ENCODE measurements at regions not wholly inside any gene's neighbourhood (a gene's known extent, or its start where the extent isn't known, plus 50 kb on each side); places are given as distances from the start of the nearest gene placed in this dataset.

GRCh38 chr7:21041666-21042065, 255.0 kb upstream of the SP8 start (continued):
- TF ChIP-seq EP300 (IDR thresholded peaks at IDR 0.05; ENCODE audit: borderline replicate concordance in 1 of 2, control insufficient read depth in 1 of 2, low read depth in 2 of 2, low read length in 2 of 2) (no peak), BHLHE40 (IDR thresholded peaks at IDR 0.05; ENCODE audit: borderline replicate concordance in 1 of 2, low read depth in 2 of 2, low read length in 1 of 2) (no peak), LARP7 (IDR thresholded peaks at IDR 0.05) (no peak), ETV6 (conservative IDR thresholded peaks at IDR 0.05 in 1 of 2, IDR thresholded peaks at IDR 0.05 in 1 of 2; ENCODE audit: borderline replicate concordance in 1 of 2, low read depth in 1 of 2) (no peak)

GRCh38 chr7:21044384-21044783, 257.7 kb upstream of the SP8 start:
- Histone ChIP-seq H3K9me3 (replicated peaks; ENCODE audit: control insufficient read depth, insufficient read depth, low read length) (no peaks in the 10 kb centered on the region), H3K4me2 (ENCODE audit: control insufficient read depth, insufficient read depth) (no peak overlapping the region), H3K27me3 (replicated peaks in 1 of 2; ENCODE audit: control insufficient read depth in 2 of 2, insufficient read depth in 2 of 2, low read length in 1 of 2) (no peaks in the 10 kb centered on the region), H3K4me3 (no peak overlapping the region), H4K20me1 (ENCODE audit: control insufficient read depth, insufficient read depth) (no peaks in the 10 kb centered on the region), H2AFZ (ENCODE audit: control insufficient read depth, low read depth, low read length) (no peak overlapping the region), H3K27ac (ENCODE audit: control insufficient read depth, insufficient read depth) (no peak overlapping the region), H3K4me1 (ENCODE audit: control insufficient read depth, insufficient read depth, low read length) (no peaks in the 10 kb centered on the region), H3K9ac (ENCODE audit: control insufficient read depth, insufficient read depth, low read length) (no peak overlapping the region), H3K36me3 (ENCODE audit: control insufficient read depth in 2 of 2, insufficient read depth in 2 of 2, low read length in 1 of 2) (no peaks in the 10 kb centered on the region), H3K79me2 (ENCODE audit: control insufficient read depth, insufficient read depth, low read length) (no peaks in the 10 kb centered on the region)
- CTCF ChIA-PET: interaction anchor here (1.1 kb wide), 1 partner anchor 18 kb away, joined by 3 read pairs; no protein-coding TSS in a partner anchor
- no peak for ATAC-seq
- RAD21 ChIA-PET (ENCODE audit: unreplicated experiment): no interaction called here
- POLR2A ChIA-PET: no interaction called here
- TF ChIP-seq ZNF207 (IDR thresholded peaks at IDR 0.05; ENCODE audit: borderline replicate concordance): no peak
- no peak for TF ChIP-seq POLR2AphosphoS5 (IDR thresholded peaks at IDR 0.05; ENCODE audit: low read length)
- TF ChIP-seq CBX5 (IDR thresholded peaks at IDR 0.05; ENCODE audit: low read depth): no peak
- no peak for TF ChIP-seq NFXL1 (IDR thresholded peaks at IDR 0.05; ENCODE audit: borderline replicate concordance)
- no peak for TF ChIP-seq NKRF (conservative IDR thresholded peaks at IDR 0.05)
- TF ChIP-seq CREB1 (IDR thresholded peaks at IDR 0.05; ENCODE audit: low read depth): no peak
- no peak for TF ChIP-seq CHD4 (IDR thresholded peaks at IDR 0.05)
- TF ChIP-seq KAT2A (conservative IDR thresholded peaks at IDR 0.05; ENCODE audit: control insufficient read depth, low read depth, low read length): no peak
- no peak for DNase-seq (ENCODE audit: low read depth, low spot score)
- no peak for FAIRE-seq
- SMC1A ChIA-PET (ENCODE audit: uncharacterized antibody, unreplicated experiment): no interaction called here
- intact Hi-C loops (cut with micrococcal nuclease; ENCODE audit: unreplicated experiment): no loop called here
- WGBS (ENCODE audit: insufficient coverage, insufficient replicate concordance, low lambda C conversion rate, missing lambda C conversion rate): 46% methylated on average over 4 of the region's 4 CpGs
- in situ Hi-C loops (cut with MboI): no loop called here
- BruUV-seq (replicated peaks): no TSS peak
